ENCODE measurements at regions not wholly inside any gene's neighbourhood (a gene's known extent, or its start where the extent isn't known, plus 50 kb on each side); places are given as distances from the start of the nearest gene placed in this dataset.

DNA sequence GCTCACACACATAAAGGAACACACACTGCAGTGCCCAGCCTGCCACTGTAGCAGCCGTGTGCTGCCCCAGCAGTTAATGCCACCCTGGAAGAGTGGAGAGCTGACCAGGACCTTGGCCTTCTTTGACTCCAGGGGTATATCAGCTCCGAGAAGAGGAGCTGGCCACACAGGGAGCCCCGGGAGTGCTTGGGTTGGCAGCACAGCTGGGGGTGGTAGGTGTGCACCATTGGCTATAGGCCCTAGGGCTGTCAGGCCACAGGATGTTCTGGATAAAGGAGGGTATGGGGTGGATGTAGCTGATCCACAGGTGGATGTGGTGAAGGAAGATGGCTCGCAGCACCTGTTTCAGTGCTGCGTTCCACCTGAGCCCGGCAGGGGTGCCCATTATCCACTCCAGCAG lies 640.5 kb downstream of the PLPP3 start:
- no peak for DNase-seq (ENCODE audit: low spot score)
- no peak for TF ChIP-seq CTCF (IDR thresholded peaks at IDR 0.05; ENCODE audit: extremely low read depth, missing control alignments)

- DNase-seq (ENCODE audit: low spot score) = no peak
- TF ChIP-seq CTCF (IDR thresholded peaks at IDR 0.05; ENCODE audit: extremely low read depth, missing control alignments) = no peak
Observed at GRCh38 chr1:55938376-55938850, 641.0 kb downstream of the PLPP3 start.

- no peak for DNase-seq (ENCODE audit: low spot score)
- no peak for TF ChIP-seq CTCF (IDR thresholded peaks at IDR 0.05; ENCODE audit: extremely low read depth, missing control alignments)
Observed at GRCh38 chr1:55937840-55938375, 641.5 kb downstream of the PLPP3 start.

DNA sequence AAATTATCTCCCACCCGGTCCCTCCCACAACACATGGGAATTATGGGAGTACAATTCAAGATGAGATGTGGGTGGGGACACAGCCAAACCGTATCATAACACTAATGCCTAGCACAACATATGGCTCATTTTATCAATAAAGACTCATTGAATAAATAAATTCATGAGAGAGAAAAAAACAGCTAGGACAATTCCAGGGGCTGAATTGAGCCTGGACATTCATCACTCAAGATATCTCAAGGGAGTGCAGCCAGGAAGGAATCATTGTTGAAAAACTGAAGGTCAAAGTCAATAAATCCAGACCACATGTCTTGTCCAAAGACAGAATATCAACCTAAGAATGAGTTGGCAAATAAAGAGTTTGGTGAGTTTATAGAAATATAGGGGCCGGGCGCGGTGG lies 644.1 kb downstream of the PLPP3 start:
- TF ChIP-seq CTCF (IDR thresholded peaks at IDR 0.05; ENCODE audit: extremely low read depth, missing control alignments) = no peak
- DNase-seq (ENCODE audit: low spot score) = no peak

GRCh38 chr1:55932402-55932801 lies 647.0 kb downstream of the PLPP3 start:
- DNase-seq (ENCODE audit: low spot score) = no peak
- no peak for TF ChIP-seq CTCF (IDR thresholded peaks at IDR 0.05; ENCODE audit: extremely low read depth, missing control alignments)

DNA sequence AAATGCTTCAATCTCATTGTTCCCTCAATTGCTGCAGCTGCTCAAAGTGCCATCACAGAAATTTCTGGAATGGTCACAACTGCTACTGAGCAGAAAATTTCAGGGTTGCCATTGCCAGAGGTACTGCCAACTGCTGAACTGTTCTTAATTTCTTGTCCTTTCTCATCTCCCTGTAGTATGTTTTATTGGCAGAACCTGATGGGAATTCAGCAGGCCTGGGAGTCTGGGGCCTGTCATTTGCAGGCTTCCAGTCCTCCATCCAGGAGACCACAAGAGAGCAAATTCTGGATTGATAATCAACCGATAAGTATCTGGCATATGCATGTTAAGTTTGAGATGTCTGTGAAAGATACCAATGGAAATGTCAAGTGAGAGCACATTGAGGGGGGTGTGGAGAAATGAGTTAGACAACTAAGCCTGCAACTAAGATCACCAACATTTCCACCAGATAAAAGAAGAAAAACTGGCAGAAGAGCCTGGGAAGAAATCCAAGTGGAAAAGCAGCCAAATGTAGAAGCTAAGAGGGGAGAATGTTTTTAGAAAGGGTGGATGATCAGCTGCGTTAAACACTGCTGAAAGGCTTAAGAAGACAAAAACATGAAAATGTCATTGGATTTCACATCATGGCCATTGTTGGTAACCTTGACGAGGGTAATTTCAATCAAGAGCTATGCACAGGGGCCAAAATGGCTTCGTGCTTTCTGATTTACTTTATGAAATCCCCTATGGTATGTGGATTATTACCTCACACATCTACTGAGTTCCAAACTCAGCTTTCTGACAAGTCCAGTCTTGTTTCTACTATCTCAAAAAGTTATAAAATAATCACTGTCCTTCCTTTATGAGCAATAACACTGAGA lies 648.1 kb downstream of the PLPP3 start:
- TF ChIP-seq CTCF (IDR thresholded peaks at IDR 0.05; ENCODE audit: extremely low read depth, missing control alignments) = no peak
- DNase-seq (ENCODE audit: low spot score) = no peak

DNA sequence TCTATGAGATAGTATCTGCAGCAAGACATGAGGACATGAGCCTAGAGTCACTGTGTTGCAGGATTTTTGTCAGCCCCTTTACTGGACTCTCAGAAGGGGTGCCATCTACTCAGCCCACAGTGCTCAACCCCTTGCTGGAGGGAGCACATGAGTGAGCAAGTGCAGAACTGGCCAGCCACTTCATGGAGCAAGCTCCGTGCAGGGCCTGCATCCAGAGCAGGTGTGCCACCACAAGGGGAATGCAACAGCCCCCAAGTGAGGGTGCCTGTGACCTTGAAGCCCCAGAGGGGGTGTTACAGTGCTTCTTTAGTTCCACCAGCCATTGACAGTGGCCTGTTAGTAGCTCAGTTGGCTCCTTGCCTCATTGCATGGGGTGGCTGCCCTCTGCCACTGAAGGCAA lies 649.7 kb downstream of the PLPP3 start:
- TF ChIP-seq CTCF (IDR thresholded peaks at IDR 0.05; ENCODE audit: extremely low read depth, missing control alignments) = no peak
- no peak for DNase-seq (ENCODE audit: low spot score)

Data from GM20000 (cell line).